Gastrocnemius medialis (tissue), 4 donors: ENCODE measurements at regions not wholly inside any gene's neighbourhood (a gene's known extent, or its start where the extent isn't known, plus 50 kb on each side); places are given as distances from the start of the nearest gene placed in this dataset.
A peak's percentile ranks its signal among the peaks of the same experiment; 100 is the strongest.

Experiments used
- ATAC-seq, 2 donors: fragments of 150-250 bp; one replicate each; pipeline ENCODE4 v1.9.1; 2016
- DNase-seq, 2 donors: peaks; one replicate each; pipeline ENCODE4 v3.0.0-alpha.2; 2019
- H3K27ac ChIP-seq, 4 donors: fragments of 200-600 bp; sonication (generic); 1 replicate in 1 of 4; 2 replicates in 3 of 4; pipeline ENCODE4 v1.5.1; 2016 to 2018; ENCODE audit warnings: mild to moderate bottlenecking in 2 of 4, moderate library complexity in 1 of 4
- H3K27me3 ChIP-seq, 3 donors: fragments of 200-600 bp; sonication (generic) in 2 of 3; 1 replicate in 1 of 3; 2 replicates in 2 of 3; pipeline versions ENCODE4 v1.5.1 to v1.6.0; 2016 to 2019; ENCODE audit warnings: mild to moderate bottlenecking in 1 of 3, moderate library complexity in 1 of 3
- H3K36me3 ChIP-seq, 2 donors: fragments of 200-600 bp; sonication (generic) in 1 of 2; one replicate each; pipeline ENCODE4 v1.5.1; 2017 to 2018
- H3K4me1 ChIP-seq, 2 donors: fragments of 200-600 bp; sonication (generic) in 1 of 2; one replicate each; pipeline ENCODE4 v1.5.1; 2016 to 2017; ENCODE audit warnings: mild to moderate bottlenecking in 2 of 2
- H3K4me3 ChIP-seq, 4 donors: fragments of 200-600 bp; sonication (generic) in 3 of 4; 1 replicate in 1 of 4; 2 replicates in 3 of 4; pipeline ENCODE4 v1.5.1; 2016 to 2019; ENCODE audit warnings: mild to moderate bottlenecking in 2 of 4
- H3K9me3 ChIP-seq, 3 donors: fragments of 200-600 bp; sonication (generic) in 2 of 3; 1 replicate in 1 of 3; 2 replicates in 2 of 3; pipeline ENCODE4 v1.5.1; 2016 to 2019
- POLR2A ChIP-seq, 2 donors: fragments of 450-650 bp; IDR thresholded peaks; one replicate each; pipeline ENCODE4 v1.6.1; 2017; ENCODE audit warnings: antibody characterized with exemption in 2 of 2, mild to moderate bottlenecking in 2 of 2, moderate library complexity in 2 of 2
- in situ Hi-C, 4 donors: fragments of 200-750 bp; cut with MboI; loops; one replicate each; pipeline versions ENCODE4 v1.15.0 to v1.8.0; 2017; ENCODE audit warnings: low sequenced_read_pairs in 4 of 4
- intact Hi-C: fragments of 100-400 bp; cut with DNase I; formaldehyde crosslinking; loops from one replicate; pipeline ENCODE4 v1.15.1; 2023; ENCODE audit warnings: low total_unique reads
- TF ChIP-seq, protein P1 (sequence below), 5 experiments: fragments of 450-650 bp in 3 of 5; fragments of 200-600 bp in 2 of 5; sonication (generic) in 2 of 5; IDR thresholded peaks in 4 of 5; conservative IDR thresholded peaks in 1 of 5; 1 replicate in 4 of 5; 2 replicates in 1 of 5; pipeline ENCODE4 v1.5.1; 2016 to 2019; ENCODE audit warnings: antibody characterized with exemption in 5 of 5, mild to moderate bottlenecking in 3 of 5, moderate library complexity in 3 of 5

DNA sequence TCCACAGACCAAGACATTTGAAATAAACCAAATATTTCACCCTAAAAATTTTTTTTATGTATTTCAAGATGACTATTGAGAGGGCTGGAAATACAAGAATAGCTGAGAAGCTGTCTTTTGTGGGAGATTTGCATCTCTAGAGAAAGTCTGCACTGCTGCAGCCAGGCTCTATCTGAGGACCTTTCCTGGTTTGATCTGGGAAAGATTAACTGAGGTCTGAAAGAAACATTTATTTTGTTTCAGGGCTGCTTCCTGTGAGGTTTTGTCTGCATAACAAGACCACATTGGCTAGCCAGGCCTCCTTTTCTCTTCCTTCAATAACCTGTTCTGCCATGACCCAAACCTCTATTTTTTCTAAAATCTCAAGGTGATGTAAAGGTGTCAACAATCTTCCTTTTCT is 117.5 kb upstream of the ARHGEF26 start:
- TF ChIP-seq, protein P1, sequence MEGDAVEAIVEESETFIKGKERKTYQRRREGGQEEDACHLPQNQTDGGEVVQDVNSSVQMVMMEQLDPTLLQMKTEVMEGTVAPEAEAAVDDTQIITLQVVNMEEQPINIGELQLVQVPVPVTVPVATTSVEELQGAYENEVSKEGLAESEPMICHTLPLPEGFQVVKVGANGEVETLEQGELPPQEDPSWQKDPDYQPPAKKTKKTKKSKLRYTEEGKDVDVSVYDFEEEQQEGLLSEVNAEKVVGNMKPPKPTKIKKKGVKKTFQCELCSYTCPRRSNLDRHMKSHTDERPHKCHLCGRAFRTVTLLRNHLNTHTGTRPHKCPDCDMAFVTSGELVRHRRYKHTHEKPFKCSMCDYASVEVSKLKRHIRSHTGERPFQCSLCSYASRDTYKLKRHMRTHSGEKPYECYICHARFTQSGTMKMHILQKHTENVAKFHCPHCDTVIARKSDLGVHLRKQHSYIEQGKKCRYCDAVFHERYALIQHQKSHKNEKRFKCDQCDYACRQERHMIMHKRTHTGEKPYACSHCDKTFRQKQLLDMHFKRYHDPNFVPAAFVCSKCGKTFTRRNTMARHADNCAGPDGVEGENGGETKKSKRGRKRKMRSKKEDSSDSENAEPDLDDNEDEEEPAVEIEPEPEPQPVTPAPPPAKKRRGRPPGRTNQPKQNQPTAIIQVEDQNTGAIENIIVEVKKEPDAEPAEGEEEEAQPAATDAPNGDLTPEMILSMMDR (IDR thresholded peaks at IDR 0.05 in 4 of 5, conservative IDR thresholded peaks at IDR 0.05 in 1 of 5), result no peak
- TF ChIP-seq POLR2A (IDR thresholded peaks at IDR 0.05), result no peak
- Histone ChIP-seq H3K4me1 (no peaks in the 10 kb centered on the region), H3K36me3 (no peaks in the 10 kb centered on the region), H3K27me3 (no peaks in the 10 kb centered on the region), H3K4me3 (no peak overlapping the region), H3K27ac (no peak overlapping the region), H3K9me3 (no peaks in the 10 kb centered on the region)
- DNase-seq, result no peak
- no peak for ATAC-seq
- in situ Hi-C loops (no loop called here), intact Hi-C loops (no loop called here)

DNA sequence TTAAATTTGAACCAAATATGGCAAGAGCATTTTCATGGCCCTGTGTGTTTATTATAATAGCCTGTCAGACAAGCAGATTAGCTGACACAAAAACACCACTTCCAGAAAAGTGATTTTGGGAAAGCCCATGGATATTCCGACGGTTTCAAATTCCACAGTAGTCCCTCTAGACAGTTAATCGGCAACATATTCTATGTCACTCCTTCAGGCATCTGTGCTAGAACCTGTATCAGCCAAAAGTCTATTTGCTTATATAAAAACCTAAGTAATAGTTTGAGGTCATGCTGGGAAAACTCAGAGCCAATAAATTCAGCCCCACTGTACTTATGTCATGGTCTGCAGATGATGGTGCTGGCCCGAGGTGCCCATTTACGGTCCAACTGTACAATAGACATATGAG is 110.2 kb upstream of the ARHGEF26 start:
- Histone ChIP-seq H3K27me3 (no peaks in the 10 kb centered on the region), H3K4me1 (no peaks in the 10 kb centered on the region), H3K36me3 (no peaks in the 10 kb centered on the region), H3K9me3 (no peaks in the 10 kb centered on the region), H3K4me3 (no peak overlapping the region), H3K27ac (no peak overlapping the region)
- in situ Hi-C loops (no loop called here), intact Hi-C loops (no loop called here)
- no peak for TF ChIP-seq POLR2A (IDR thresholded peaks at IDR 0.05)
- TF ChIP-seq, protein P1 (IDR thresholded peaks at IDR 0.05 in 4 of 5, conservative IDR thresholded peaks at IDR 0.05 in 1 of 5), result no peak
- DNase-seq, result no peak
- no peak for ATAC-seq

DNA sequence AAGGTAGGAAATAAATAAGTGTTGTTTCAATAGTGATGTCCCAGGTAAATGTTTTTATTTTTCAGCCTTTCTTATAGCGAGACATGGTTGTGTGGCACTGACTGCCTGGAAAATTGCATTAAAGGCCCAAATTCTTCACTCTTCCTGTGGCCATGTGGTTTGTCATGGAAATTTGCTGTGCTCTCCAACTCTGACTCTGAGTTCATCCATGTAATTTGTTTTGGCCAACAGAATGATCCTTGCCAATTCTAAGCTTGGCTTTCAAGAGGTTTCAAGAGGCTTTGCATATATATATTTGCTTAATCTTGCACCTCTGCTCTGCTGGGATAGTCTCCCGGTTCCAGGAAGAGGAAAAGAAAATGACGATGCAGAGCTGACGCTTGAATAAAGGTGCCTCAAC is 107.5 kb upstream of the ARHGEF26 start:
- intact Hi-C loops, result no loop called here
- H3K4me3 ChIP-seq, result no peak overlapping the region
- no peak for ATAC-seq
- no peak overlapping the region for H3K27ac ChIP-seq
- H3K4me1 ChIP-seq, result no peaks in the 10 kb centered on the region
- no peak for DNase-seq
- TF ChIP-seq, protein P1 (IDR thresholded peaks at IDR 0.05 in 4 of 5, conservative IDR thresholded peaks at IDR 0.05 in 1 of 5), result no peak
- no peak for TF ChIP-seq POLR2A (IDR thresholded peaks at IDR 0.05)
- no peaks in the 10 kb centered on the region for H3K27me3 ChIP-seq
- in situ Hi-C loops, result no loop called here
- no peaks in the 10 kb centered on the region for H3K9me3 ChIP-seq
- H3K36me3 ChIP-seq, result no peaks in the 10 kb centered on the region

DNA sequence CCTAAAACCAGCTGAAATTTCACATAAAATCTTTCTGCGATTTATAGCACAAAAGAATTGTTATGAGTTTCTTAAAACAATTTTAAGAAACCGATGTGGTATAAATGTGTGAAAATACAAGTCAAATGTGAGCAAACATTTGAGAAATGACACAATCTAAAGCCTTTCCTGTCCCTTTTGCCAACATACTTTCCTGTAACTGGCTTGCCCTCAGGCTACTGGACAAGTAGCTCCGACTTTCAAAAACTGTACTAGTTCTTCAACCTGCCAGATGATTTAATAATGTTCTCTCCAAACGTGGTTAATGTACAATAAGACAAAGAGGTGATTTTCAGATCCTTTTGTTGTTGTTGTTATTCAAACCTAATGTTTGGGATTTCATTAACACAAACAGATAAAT is 105.9 kb upstream of the ARHGEF26 start:
- DNase-seq, result no peak
- Histone ChIP-seq H3K27ac (no peak overlapping the region), H3K4me3 (no peak overlapping the region), H3K36me3 (no peaks in the 10 kb centered on the region), H3K27me3 (no peaks in the 10 kb centered on the region), H3K9me3 (no peaks in the 10 kb centered on the region), H3K4me1 (no peaks in the 10 kb centered on the region)
- TF ChIP-seq, protein P1 (IDR thresholded peaks at IDR 0.05 in 4 of 5, conservative IDR thresholded peaks at IDR 0.05 in 1 of 5), result no peak
- TF ChIP-seq POLR2A (IDR thresholded peaks at IDR 0.05), result no peak
- no peak for ATAC-seq
- in situ Hi-C loops (no loop called here), intact Hi-C loops (no loop called here)

DNA sequence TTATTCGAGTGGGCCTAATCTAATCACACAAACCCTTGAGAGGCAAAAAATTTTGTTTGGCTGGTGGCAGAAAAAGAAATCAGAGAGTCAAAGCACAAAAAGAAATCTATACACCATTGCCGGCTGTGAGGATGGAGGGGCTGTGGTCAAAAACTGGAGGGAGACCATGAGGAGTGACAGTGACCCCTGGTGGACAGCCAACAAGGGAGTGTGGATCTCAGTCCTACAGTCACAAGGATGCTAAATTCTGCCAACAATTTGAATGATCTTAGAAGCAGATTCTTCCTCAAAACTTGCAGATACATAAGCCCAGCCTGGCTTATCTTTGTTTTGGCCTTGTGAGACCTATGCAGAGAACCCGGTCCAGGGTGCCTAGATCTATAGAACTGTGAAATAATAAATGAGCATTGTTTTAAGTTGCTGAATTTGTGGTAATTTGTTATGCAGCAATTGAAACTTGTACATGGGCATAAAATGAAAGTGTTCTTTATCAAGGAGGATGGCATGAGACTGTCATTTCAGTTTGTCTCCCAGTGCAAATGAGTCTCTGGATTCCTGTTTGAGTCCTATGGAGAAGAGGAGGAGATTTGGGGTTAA is 103.0 kb upstream of the ARHGEF26 start:
- no peak for DNase-seq
- no peaks in the 10 kb centered on the region for H3K27me3 ChIP-seq
- intact Hi-C loops, result no loop called here
- no peak overlapping the region for H3K4me3 ChIP-seq
- no peaks in the 10 kb centered on the region for H3K36me3 ChIP-seq
- ATAC-seq, result no peak
- H3K9me3 ChIP-seq, result no peaks in the 10 kb centered on the region
- no peak overlapping the region for H3K27ac ChIP-seq
- no peak for TF ChIP-seq POLR2A (IDR thresholded peaks at IDR 0.05)
- TF ChIP-seq, protein P1 (IDR thresholded peaks at IDR 0.05 in 4 of 5, conservative IDR thresholded peaks at IDR 0.05 in 1 of 5), result peak in 1 of 5 experiments; percentile 21
- H3K4me1 ChIP-seq, result no peaks in the 10 kb centered on the region
- in situ Hi-C loops, result no loop called here
